Activated T-cell treated with anti-CD3 and anti-CD28 coated beads, Interleukin-2, amount 50 U/mL, for 4 hours (primary cell): ENCODE measurements at regions not wholly inside any gene's neighbourhood (a gene's known extent, or its start where the extent isn't known, plus 50 kb on each side); places are given as distances from the start of the nearest gene placed in this dataset.
"Not testable (repeated sequence)": the region's sequence is repeated elsewhere in the genome, so short reads cannot be mapped to it uniquely, and the experiment has no call there.

Source experiments
- ATAC-seq, 2 donors: fragments of 200-7000 bp; cut with Tn5 transposase; one replicate each; pipeline ENCODE4 v1.10.0; 2021
- DNase-seq: peaks from one replicate; pipeline ENCODE4 v3.0.0-alpha.2; 2020
- H3K27me3 Mint-ChIP-seq: one replicate; pipeline ENCODE4 v1.8.0; 2021; ENCODE audit warnings: low read depth, mixed read lengths
- H3K36me3 Mint-ChIP-seq: one replicate; pipeline ENCODE4 v1.8.0; 2022; ENCODE audit warnings: mixed read lengths; ENCODE audit not compliant: insufficient read depth
- H3K4me1 Mint-ChIP-seq: one replicate; pipeline ENCODE4 v1.8.0; 2021; ENCODE audit warnings: low read depth, mixed read lengths
- H3K4me3 Mint-ChIP-seq: one replicate; pipeline ENCODE4 v1.8.0; 2021; ENCODE audit warnings: mild to moderate bottlenecking, moderate library complexity, mixed read lengths
- H3K9me3 Mint-ChIP-seq: one replicate; pipeline ENCODE4 v1.8.0; 2021; ENCODE audit warnings: mixed read lengths

- H3K36me3 Mint-ChIP-seq = no peaks in the 10 kb centered on the region
- H3K4me3 Mint-ChIP-seq = no peak overlapping the region
- DNase-seq = no peak
- no peaks in the 10 kb centered on the region for H3K4me1 Mint-ChIP-seq
- no peaks in the 10 kb centered on the region for H3K27me3 Mint-ChIP-seq
- no peaks in the 10 kb centered on the region for H3K9me3 Mint-ChIP-seq
- no peak for ATAC-seq
Measured at GRCh38 chr13:90627813-90628212, 719.7 kb upstream of the MIR17HG start.

- H3K9me3 Mint-ChIP-seq = no peaks in the 10 kb centered on the region
- no peak for ATAC-seq
- no peaks in the 10 kb centered on the region for H3K36me3 Mint-ChIP-seq
- no peaks in the 10 kb centered on the region for H3K4me1 Mint-ChIP-seq
- no peak for DNase-seq
- H3K4me3 Mint-ChIP-seq = no peak overlapping the region
- no peaks in the 10 kb centered on the region for H3K27me3 Mint-ChIP-seq
Measured at GRCh38 chr13:90628471-90628870, 719.0 kb upstream of the MIR17HG start.

GRCh38 chr13:90630716-90631115 lies 716.8 kb upstream of the MIR17HG start:
- no peak for DNase-seq
- H3K27me3 Mint-ChIP-seq = no peaks in the 10 kb centered on the region
- no peak overlapping the region for H3K4me3 Mint-ChIP-seq
- no peaks in the 10 kb centered on the region for H3K9me3 Mint-ChIP-seq
- H3K4me1 Mint-ChIP-seq = no peaks in the 10 kb centered on the region
- no peak for ATAC-seq
- H3K36me3 Mint-ChIP-seq = no peaks in the 10 kb centered on the region

GRCh38 chr13:90632184-90632583 lies 715.3 kb upstream of the MIR17HG start:
- Mint-ChIP-seq H3K4me1 (no peaks in the 10 kb centered on the region), H3K27me3 (no peaks in the 10 kb centered on the region), H3K4me3 (no peak overlapping the region), H3K9me3 (no peaks in the 10 kb centered on the region), H3K36me3 (no peaks in the 10 kb centered on the region)
- ATAC-seq = no peak
- no peak for DNase-seq

GRCh38 chr13:90633849-90634248 lies 713.6 kb upstream of the MIR17HG start:
- DNase-seq = no peak
- H3K4me3 Mint-ChIP-seq = no peak overlapping the region
- no peaks in the 10 kb centered on the region for H3K27me3 Mint-ChIP-seq
- ATAC-seq = no peak
- no peaks in the 10 kb centered on the region for H3K36me3 Mint-ChIP-seq
- no peaks in the 10 kb centered on the region for H3K4me1 Mint-ChIP-seq
- H3K9me3 Mint-ChIP-seq = peaks cover 5% of the 10 kb centered on the region

- Mint-ChIP-seq H3K4me1 (no peaks in the 10 kb centered on the region), H3K9me3 (peaks cover 14% of the 10 kb centered on the region), H3K36me3 (no peaks in the 10 kb centered on the region), H3K4me3 (no peak overlapping the region), H3K27me3 (no peaks in the 10 kb centered on the region)
- DNase-seq = no peak
- ATAC-seq = no peak
Measured at GRCh38 chr13:90640976-90641375, 706.5 kb upstream of the MIR17HG start.

- DNase-seq (no peak), ATAC-seq (no peak)
- Mint-ChIP-seq H3K4me3 (no peak overlapping the region), H3K36me3 (no peaks in the 10 kb centered on the region), H3K4me1 (no peaks in the 10 kb centered on the region), H3K27me3 (no peaks in the 10 kb centered on the region), H3K9me3 (peaks cover 17% of the 10 kb centered on the region)
Measured at GRCh38 chr13:90641884-90642283, 705.6 kb upstream of the MIR17HG start.

- H3K27me3 Mint-ChIP-seq = no peaks in the 10 kb centered on the region
- DNase-seq = no peak
- ATAC-seq = no peak
- H3K4me1 Mint-ChIP-seq = no peaks in the 10 kb centered on the region
- no peak overlapping the region for H3K4me3 Mint-ChIP-seq
- no peaks in the 10 kb centered on the region for H3K36me3 Mint-ChIP-seq
- peaks cover 13% of the 10 kb centered on the region for H3K9me3 Mint-ChIP-seq
Measured at GRCh38 chr13:90645582-90645981, 701.9 kb upstream of the MIR17HG start.

- Mint-ChIP-seq H3K4me1 (no peaks in the 10 kb centered on the region), H3K9me3 (peaks cover 31% of the 10 kb centered on the region), H3K36me3 (no peaks in the 10 kb centered on the region), H3K4me3 (no peak overlapping the region), H3K27me3 (no peaks in the 10 kb centered on the region)
- ATAC-seq = no peak
- no peak for DNase-seq
Measured at GRCh38 chr13:90648497-90648896, 699.0 kb upstream of the MIR17HG start.

- Mint-ChIP-seq H3K36me3 (no peaks in the 10 kb centered on the region), H3K4me1 (no peaks in the 10 kb centered on the region), H3K9me3 (peaks cover 18% of the 10 kb centered on the region), H3K4me3 (no peak overlapping the region), H3K27me3 (no peaks in the 10 kb centered on the region)
- DNase-seq (no peak), ATAC-seq (no peak)
Measured at GRCh38 chr13:90652036-90652435, 695.5 kb upstream of the MIR17HG start.

GRCh38 chr13:90654970-90655369 lies 692.5 kb upstream of the MIR17HG start:
- no peaks in the 10 kb centered on the region for H3K36me3 Mint-ChIP-seq
- peaks cover 18% of the 10 kb centered on the region for H3K9me3 Mint-ChIP-seq
- DNase-seq (no peak), ATAC-seq (no peak)
- no peak overlapping the region for H3K4me3 Mint-ChIP-seq
- no peaks in the 10 kb centered on the region for H3K4me1 Mint-ChIP-seq
- H3K27me3 Mint-ChIP-seq = no peaks in the 10 kb centered on the region

GRCh38 chr13:90664200-90664599 lies 683.3 kb upstream of the MIR17HG start:
- H3K36me3 Mint-ChIP-seq, H3K4me3 Mint-ChIP-seq, ATAC-seq, H3K27me3 Mint-ChIP-seq, H3K9me3 Mint-ChIP-seq, DNase-seq, H3K4me1 Mint-ChIP-seq: not testable (repeated sequence)

GRCh38 chr13:90673746-90674145 lies 673.7 kb upstream of the MIR17HG start:
- no peaks in the 10 kb centered on the region for H3K27me3 Mint-ChIP-seq
- no peak for ATAC-seq
- no peak overlapping the region for H3K4me3 Mint-ChIP-seq
- H3K9me3 Mint-ChIP-seq = peaks cover 10% of the 10 kb centered on the region
- H3K36me3 Mint-ChIP-seq = no peaks in the 10 kb centered on the region
- DNase-seq = no peak
- H3K4me1 Mint-ChIP-seq = no peaks in the 10 kb centered on the region

- Mint-ChIP-seq H3K36me3 (no peaks in the 10 kb centered on the region), H3K4me3 (no peak overlapping the region), H3K4me1 (no peaks in the 10 kb centered on the region), H3K27me3 (no peaks in the 10 kb centered on the region), H3K9me3 (peaks cover 10% of the 10 kb centered on the region)
- ATAC-seq = no peak
- DNase-seq = no peak
Measured at GRCh38 chr13:90675129-90675528, 672.4 kb upstream of the MIR17HG start.

GRCh38 chr13:90680826-90681225 lies 666.7 kb upstream of the MIR17HG start:
- no peaks in the 10 kb centered on the region for H3K36me3 Mint-ChIP-seq
- H3K4me1 Mint-ChIP-seq = no peaks in the 10 kb centered on the region
- H3K4me3 Mint-ChIP-seq = no peak overlapping the region
- no peaks in the 10 kb centered on the region for H3K27me3 Mint-ChIP-seq
- ATAC-seq (no peak), DNase-seq (no peak)
- peaks cover 9% of the 10 kb centered on the region for H3K9me3 Mint-ChIP-seq

- ATAC-seq = no peak
- no peak for DNase-seq
- H3K36me3 Mint-ChIP-seq = no peaks in the 10 kb centered on the region
- no peaks in the 10 kb centered on the region for H3K27me3 Mint-ChIP-seq
- H3K4me3 Mint-ChIP-seq = no peak overlapping the region
- no peaks in the 10 kb centered on the region for H3K4me1 Mint-ChIP-seq
- H3K9me3 Mint-ChIP-seq = peaks cover 5% of the 10 kb centered on the region
Measured at GRCh38 chr13:90683711-90684131, 663.8 kb upstream of the MIR17HG start.
